ENCODE measurements at regions not wholly inside any gene's neighbourhood (a gene's known extent, or its start where the extent isn't known, plus 50 kb on each side); places are given as distances from the start of the nearest gene placed in this dataset.

DNA sequence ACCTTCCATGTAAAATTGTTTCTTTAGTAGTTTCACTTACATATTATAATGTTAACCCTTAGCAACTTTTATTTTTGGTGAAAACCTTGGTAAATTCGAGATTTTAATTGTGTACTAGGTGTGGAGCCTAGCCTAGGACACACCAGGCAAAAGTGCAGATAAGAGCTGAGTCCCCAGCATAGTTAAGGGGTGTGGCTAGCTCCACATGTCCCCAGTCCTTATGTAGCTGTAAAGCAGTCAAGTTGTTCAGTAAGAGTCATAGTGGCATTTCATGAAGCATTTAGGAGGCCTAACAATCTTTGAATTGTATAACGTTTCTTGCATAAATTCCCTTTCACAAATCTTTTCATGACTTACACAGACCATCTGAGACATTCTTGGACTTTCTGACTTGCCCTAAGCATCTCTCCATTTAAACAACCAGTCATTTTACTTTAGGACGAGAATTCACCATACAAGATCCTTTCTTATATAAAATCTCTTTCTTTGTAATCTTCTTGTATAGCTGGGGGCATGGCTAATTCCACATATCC, 53.8 kb upstream of the INHBA start:
- TF ChIP-seq, protein P1, sequence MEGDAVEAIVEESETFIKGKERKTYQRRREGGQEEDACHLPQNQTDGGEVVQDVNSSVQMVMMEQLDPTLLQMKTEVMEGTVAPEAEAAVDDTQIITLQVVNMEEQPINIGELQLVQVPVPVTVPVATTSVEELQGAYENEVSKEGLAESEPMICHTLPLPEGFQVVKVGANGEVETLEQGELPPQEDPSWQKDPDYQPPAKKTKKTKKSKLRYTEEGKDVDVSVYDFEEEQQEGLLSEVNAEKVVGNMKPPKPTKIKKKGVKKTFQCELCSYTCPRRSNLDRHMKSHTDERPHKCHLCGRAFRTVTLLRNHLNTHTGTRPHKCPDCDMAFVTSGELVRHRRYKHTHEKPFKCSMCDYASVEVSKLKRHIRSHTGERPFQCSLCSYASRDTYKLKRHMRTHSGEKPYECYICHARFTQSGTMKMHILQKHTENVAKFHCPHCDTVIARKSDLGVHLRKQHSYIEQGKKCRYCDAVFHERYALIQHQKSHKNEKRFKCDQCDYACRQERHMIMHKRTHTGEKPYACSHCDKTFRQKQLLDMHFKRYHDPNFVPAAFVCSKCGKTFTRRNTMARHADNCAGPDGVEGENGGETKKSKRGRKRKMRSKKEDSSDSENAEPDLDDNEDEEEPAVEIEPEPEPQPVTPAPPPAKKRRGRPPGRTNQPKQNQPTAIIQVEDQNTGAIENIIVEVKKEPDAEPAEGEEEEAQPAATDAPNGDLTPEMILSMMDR (conservative IDR thresholded peaks at IDR 0.05; ENCODE audit: low read depth, low read length): no peak
- TF ChIP-seq EZH2 (IDR thresholded peaks at IDR 0.05; ENCODE audit: low read length, unreplicated experiment): no peak
